NCI-H82 treated with DMSO at 0.1 percent for 48 hours (cell line): ENCODE measurements at regions not wholly inside any gene's neighbourhood (a gene's known extent, or its start where the extent isn't known, plus 50 kb on each side); places are given as distances from the start of the nearest gene placed in this dataset.

Experiments
- DNase-seq: peaks from one replicate; lab custom pipeline; 2025; ENCODE audit not compliant: unreplicated experiment; lab: John Stamatoyannopoulos, UW

GRCh38 chr3:66744521-66744920, 243.7 kb upstream of the LRIG1 start:
- no peak for DNase-seq

- no peak for DNase-seq
These were observed 244.2 kb upstream of the LRIG1 start for GRCh38 chr3:66744986-66745385.

GRCh38 chr3:66747261-66747660, 246.4 kb upstream of the LRIG1 start:
- DNase-seq = no peak

GRCh38 chr3:66747696-66748095, 246.9 kb upstream of the LRIG1 start:
- no peak for DNase-seq

- no peak for DNase-seq
These were observed 247.5 kb upstream of the LRIG1 start for GRCh38 chr3:66748175-66748876.

GRCh38 chr3:66751842-66752241, 246.3 kb upstream of the KBTBD8 start:
- DNase-seq = no peak

- DNase-seq = no peak
These were observed 244.4 kb upstream of the KBTBD8 start for GRCh38 chr3:66753670-66754069.

GRCh38 chr3:66754613-66755012, 243.5 kb upstream of the KBTBD8 start:
- no peak for DNase-seq

- DNase-seq = no peak
These were observed 242.2 kb upstream of the KBTBD8 start for GRCh38 chr3:66755924-66756323.

- DNase-seq = no peak
These were observed 241.6 kb upstream of the KBTBD8 start for GRCh38 chr3:66756468-66757036.

GRCh38 chr3:66761093-66761780, 236.9 kb upstream of the KBTBD8 start:
- no peak for DNase-seq

- no peak for DNase-seq
These were observed 235.0 kb upstream of the KBTBD8 start for GRCh38 chr3:66762916-66763693.

GRCh38 chr3:66778107-66778506, 220.0 kb upstream of the KBTBD8 start:
- DNase-seq = no peak

GRCh38 chr3:66778777-66779176, 219.3 kb upstream of the KBTBD8 start:
- DNase-seq = no peak

GRCh38 chr3:66785191-66785909, 212.8 kb upstream of the KBTBD8 start:
- no peak for DNase-seq

GRCh38 chr3:66789580-66790237, 208.4 kb upstream of the KBTBD8 start:
- no peak for DNase-seq

- no peak for DNase-seq
These were observed 206.0 kb upstream of the KBTBD8 start for GRCh38 chr3:66792086-66792485.

- DNase-seq = no peak
These were observed 202.7 kb upstream of the KBTBD8 start for GRCh38 chr3:66795365-66795764.

GRCh38 chr3:66796343-66796742, 201.8 kb upstream of the KBTBD8 start:
- no peak for DNase-seq

GRCh38 chr3:66797889-66798560, 200.1 kb upstream of the KBTBD8 start:
- DNase-seq = no peak
